GM18858 (cell line): ENCODE measurements at regions not wholly inside any gene's neighbourhood (a gene's known extent, or its start where the extent isn't known, plus 50 kb on each side); places are given as distances from the start of the nearest gene placed in this dataset.

ENCODE experiments used
- ATAC-seq: cut with Tn5 transposase; IDR thresholded peaks from one replicate; pipeline ENCODE4 v1.9.1; 2021; ENCODE audit not compliant: unreplicated experiment

DNA sequence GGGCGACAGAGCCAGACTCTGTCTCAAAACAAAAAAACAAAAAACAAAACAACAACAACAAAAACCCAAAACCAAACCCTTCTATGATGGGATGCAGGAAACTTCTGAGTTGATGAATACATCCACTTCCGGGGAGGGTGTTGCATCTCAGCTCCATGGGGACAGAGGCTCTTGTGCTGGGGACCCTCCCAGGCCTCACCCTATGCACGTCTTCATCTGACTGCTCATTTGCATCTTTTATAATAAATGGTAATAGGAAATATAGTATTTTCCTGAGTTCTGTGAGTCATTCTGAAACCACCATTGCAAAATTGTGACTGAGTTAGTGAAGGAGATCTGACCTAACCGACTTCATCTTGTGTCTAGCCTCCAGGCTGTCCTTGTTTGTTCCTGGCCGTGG lies 109.5 kb upstream of the SLC28A3 start:
- ATAC-seq = no peak

DNA sequence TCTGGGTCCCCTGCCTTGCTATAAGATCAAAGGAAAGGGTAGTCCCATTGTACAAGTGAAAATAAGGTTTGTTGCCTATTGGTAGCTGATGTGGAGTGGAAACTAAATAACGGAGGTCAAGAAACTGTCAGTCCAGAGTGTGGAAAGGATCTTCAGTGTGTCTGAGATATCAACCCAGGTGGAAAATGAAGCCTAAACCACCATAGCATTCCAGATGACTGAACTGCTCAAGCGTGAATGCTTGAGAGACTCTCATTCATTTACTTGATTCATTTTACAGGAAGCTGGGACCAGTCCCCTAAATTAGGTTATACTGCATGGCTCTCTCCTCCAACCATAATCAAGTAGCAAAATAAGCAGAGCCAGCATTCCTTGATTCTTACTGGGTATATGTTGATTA lies 116.0 kb upstream of the SLC28A3 start:
- ATAC-seq = no peak

DNA sequence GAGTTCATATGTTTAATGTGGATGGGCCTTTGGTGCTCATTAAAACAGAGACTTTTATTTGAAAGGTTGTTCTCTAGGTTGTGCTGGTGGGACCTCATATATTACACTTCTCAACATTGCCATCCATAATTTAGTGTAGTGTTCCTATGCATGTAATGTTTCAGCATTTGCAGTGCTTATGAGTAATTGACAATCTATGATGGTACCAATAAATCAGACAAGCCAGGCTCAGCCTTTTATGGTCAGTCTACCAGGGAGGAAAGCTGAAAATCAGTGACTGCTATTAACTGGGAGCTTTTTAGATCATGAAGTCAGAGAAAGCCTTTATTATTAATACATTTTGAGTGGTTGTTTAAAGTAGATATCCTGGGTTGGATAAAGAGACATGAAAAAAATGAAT lies 120.1 kb upstream of the SLC28A3 start:
- no peak for ATAC-seq

DNA sequence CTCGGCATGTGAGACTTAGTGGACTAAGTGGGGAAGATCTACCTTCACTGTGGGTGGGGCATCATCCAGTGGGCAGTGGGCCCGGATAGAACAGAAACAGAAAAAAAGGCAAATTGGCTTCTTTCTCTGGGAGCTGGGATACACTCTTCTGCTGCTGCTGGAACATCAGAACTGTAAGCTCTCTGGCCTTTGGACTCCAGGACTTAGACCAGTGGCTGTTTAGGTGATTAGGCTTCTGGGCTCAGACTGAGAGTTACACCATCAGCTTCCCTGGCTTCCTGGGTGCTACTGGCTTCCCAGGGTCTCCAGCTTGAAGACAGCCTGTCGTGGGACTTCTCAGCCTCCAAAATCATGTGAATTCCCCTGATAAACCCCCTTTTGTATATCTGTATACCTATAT lies 122.7 kb upstream of the SLC28A3 start:
- ATAC-seq = no peak

DNA sequence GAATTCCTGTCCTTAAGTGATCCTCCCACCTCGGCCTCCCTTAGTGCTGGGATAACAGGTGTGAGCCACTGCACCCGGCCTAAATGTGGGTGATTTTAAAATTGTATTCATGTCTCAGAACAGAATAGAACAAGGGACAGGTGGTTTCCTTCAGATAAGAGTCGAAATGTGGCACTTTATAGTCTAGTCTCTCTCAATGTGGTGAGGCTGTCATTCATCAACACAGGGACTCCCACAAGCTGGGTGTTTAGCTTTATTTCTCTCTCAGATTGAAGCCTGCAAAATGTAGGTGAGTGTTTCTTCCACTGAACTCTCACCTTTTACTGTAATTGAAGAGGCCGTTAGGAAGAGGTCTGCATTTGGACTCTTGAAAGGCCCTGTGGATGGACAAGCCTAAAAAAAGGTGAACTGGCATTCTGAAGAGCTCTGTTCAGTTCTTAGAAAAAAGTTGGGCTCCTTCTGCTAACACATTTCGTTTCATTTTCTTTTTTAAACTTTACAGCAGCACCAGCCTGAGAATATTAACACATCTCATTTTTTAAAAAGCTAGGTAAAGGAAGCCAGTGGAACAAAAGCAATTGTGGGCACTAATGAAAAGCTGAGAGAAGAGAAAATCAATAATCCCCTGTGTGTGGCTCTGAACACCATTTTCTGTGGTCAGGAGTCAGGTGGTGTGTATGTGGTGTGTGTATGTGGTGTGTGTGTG lies 126.2 kb upstream of the SLC28A3 start:
- ATAC-seq = no peak

DNA sequence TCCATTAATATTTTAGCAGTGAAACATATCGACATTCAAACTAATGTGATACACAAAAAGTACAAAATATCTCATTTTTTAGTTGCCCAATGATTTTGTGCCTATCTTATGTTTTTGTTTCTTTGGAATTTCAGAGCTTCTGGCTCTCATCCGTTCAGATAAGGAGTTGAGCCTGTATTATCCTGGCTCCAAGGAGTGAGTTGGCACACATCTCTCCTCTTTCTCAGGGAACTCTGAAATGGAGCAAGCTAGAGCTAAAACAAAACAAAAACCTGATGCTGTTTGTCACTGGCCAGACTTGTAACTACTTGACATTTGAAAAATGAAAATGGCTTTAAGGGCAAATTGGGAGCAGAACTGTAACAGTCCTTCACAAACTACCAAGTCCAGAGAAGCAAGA lies 131.3 kb upstream of the SLC28A3 start:
- no peak for ATAC-seq

DNA sequence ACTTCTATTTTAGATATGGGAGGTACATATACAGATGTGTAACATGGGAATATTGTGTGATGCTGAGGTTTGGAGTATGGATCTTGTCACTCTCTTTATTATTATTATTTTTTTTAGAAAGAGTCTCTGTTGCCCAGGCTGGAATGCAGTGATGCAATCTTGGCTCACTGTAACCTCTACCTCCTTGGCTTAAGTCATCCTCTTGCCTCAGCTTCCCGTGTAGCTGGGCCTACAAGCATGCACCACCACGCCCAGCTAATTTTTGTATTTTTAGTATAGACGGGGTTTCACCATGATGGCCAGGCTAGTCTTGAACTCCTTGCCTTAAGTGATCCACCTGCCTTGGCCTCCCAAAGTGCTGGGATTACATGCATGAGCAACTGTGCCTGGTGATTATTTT lies 138.4 kb upstream of the SLC28A3 start:
- no peak for ATAC-seq

DNA sequence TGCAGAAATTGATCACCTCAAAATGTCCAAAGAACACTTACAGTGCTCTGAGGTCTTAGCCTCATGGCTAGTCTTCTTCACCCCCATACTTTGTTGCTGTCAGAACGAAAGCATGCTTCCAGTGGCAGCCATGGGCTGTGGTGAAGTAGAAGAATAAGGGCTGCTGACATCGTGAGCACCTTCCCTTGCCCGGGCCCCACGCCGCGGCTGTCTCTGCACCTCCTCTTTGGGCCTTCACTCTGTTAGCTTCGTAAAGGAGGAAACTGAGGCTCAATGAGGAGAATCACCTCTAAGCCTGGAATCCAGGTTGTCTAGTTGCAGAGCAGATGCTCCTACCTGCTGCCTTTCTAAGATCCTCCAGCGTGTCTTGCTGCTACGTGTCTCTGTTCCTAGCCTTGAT lies 139.5 kb upstream of the SLC28A3 start:
- ATAC-seq = no peak

DNA sequence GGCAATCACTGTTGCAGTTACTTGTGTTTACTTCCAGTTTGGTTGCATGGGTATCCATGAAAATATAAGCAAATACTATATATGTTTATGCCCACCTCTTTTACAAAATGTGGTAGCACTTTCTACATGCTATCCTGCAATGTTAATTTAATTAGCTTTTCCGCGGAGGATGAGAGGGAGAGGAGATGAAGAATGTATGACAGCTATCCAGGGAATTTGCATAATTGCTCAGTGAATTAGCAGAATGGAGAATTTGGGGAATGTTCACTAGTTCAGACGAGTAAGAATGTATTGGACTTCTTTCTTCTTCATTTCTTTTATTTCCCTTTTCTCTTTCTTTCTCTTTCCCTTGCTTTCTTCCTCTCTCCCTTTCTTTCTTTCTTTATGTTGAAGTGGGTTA lies 140.7 kb upstream of the SLC28A3 start:
- no peak for ATAC-seq

DNA sequence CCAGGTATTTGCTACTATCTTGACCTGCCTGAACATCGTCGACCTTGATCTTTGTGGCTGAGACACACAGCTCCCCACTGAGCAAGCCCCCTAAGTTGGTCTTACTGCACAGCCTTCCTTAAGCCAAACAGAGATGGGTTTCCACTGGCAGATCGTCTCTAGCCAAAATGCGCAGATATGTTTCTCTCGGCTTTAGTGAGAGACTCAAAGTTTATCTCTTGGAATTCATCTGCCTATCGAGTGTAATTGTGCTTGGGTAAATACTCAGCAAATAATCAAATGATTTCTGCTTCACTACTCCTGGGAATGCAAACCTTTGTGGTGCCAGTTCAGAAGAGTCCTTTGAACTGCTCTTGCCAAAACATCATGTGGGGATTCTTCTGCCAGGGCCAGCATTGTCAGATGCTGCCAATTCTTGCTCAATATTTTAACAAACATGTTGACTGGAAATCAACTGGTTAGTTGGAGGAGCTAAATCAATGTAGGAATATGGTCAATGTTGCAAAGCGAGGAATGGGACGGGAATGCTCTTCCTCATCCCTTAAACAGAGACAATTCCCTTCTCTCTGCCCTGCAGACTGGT lies 141.2 kb upstream of the SLC28A3 start:
- ATAC-seq = no peak

DNA sequence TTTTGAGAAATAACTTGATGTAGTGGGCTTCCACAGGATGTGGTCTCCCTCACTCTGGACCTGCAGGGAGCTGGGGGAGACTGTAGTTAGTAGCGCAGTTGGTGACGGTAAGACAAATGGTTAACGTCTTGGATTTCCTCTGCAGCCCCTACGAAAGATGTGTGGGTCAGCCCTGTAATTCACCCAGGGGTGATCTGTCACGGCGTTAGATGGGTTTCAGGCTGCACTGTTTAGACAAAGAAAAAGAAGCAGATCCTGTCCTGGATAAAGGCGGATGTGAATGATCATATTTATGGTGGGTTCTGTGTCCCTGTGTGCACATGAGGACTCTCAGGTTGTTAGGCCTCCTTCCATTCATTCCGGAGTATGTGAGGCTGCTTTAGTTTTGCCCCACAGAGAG lies 142.0 kb upstream of the SLC28A3 start:
- no peak for ATAC-seq

DNA sequence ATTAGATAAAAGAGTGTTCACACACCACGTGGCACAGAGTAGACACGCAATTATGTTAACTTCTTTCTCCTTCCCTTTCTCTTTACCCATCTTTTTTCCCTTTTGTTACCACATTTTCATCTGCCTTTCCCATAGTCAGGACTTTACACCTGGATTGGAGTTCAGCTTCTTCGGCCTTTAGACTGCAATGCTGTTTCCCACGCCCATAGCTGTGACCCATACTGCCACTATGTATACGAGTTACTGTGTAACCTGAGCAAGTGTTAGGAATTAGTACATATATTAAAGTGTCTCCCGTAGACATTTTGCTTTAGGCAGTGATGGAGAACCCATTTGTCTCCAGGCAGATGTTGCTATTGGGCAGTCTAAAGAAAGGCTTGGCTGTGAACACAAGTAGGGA lies 143.6 kb upstream of the SLC28A3 start:
- ATAC-seq = no peak

DNA sequence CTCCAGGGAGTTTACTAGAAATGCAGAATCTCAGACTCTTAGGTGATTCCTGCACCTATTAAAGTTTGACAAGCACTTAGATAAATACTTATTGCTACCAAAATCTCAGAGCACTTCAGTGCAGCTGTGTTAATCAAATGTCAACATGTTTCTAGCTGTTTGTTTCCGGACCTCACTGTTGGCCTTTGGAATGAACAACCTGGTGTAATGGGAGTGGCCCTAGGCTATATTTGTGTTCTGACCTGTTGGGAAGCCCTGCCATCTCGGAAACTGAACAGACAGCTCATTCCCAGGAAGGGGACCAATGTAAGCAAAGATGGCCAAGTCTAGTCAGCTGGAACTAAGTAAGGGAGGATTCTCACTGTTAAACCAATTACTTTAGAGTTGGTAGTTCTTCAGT lies 145.0 kb upstream of the SLC28A3 start:
- ATAC-seq = no peak

DNA sequence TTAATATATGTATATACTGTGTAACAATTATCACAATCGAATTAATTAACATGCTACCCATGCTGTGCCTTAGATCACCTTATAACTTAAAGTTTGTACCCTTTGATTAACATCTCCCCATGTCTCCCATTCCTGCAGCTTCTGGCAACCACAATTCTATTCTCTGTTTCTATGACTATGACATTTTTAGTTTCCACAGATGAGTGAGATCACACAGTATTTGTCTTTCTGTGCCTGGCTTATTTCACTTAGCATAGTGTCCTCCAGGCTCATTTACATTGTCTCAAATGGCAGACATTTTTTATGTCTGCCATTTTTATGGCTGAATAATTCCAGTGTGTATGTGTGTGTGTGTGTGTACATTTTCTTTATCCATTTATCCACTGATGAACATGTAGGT lies 146.1 kb upstream of the SLC28A3 start:
- no peak for ATAC-seq

DNA sequence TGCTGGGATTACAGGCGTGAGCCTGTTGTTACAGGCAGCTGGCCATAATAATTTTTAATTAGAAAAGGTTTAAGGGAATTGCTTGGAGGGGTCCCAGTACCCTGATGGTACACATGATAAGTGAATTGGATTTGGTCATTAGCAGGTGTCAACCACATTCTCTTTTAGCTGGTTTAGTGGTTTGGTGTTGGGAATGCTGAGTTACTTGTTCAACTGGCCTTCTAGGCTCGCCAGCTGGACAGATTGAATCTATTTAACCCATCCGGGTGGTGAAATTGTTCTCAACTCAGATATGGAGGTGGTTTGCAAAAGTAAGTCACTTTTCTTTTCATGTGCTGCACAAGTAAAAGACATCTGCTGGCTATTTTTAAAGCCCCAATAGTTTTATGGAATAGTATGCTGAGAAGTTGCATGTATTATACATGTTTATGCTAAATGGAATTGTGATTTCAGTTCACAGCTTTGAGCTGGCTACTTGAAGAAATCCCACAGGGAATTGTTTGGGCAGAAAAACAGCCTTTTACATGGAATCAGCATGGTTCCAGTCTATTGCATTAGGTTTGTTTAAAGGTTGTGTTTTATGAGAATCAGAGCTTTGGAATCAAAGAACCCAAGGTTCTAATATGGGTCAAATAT lies 149.8 kb upstream of the SLC28A3 start:
- ATAC-seq = no peak

DNA sequence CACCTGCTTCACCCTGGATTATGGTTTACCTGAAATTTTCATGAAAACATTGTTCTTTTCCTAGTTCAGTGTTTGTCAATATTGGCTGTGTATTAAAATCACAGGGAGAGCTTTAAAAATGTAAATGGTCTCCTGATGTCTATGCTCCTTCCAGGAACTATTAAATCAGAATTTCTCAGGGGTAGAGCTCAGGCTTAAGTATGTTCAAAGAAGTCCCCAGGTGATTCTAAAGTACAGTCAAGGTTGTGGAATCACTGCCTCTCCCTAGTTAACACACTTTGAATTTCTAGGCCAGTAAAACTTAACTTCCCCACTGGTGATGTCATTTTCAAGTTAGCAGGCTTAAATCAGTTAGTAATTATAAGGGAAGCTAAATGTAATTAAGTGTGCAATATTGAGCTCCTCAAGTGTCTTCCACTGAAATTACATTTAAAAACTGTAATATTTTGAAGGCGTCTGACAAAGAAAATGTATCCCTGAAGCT lies 150.3 kb upstream of the SLC28A3 start:
- ATAC-seq = no peak

DNA sequence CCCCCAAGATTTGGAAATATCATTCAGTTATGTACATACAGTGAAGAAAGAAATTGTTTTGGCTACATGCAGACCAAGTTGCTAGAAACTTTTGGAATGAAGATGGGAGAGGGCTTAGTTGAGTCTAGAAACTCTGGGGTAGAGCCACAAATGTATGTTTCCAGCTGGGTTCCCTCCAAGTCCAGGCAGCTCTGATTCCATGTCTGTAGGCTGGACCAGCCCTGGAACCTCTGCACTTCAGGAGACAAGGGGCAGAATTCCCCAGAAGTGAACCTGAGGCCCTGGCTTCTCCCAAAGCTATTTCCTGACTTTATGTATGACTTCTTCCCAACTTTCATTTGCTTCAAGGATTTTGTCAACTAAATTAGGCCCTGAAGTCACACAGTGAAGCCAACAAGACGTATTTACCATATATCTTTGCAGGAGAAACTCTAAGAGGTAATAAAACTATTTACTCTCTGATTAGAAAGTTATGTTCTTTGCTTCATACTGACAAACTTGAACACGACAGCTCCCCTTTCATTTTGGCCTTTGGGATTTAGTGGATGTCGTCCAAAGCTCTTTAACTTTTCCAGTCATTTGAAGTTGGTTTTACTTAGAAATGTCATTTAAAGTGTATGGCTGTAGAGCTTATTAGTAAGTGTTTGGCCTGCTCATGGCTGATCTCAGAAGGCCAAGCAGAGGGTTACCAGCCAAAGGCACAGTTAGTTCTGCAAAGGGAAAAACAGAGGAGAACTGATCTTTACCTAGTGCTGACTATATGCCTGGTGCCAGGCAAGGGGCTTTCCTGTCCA lies 152.0 kb upstream of the SLC28A3 start:
- no peak for ATAC-seq

DNA sequence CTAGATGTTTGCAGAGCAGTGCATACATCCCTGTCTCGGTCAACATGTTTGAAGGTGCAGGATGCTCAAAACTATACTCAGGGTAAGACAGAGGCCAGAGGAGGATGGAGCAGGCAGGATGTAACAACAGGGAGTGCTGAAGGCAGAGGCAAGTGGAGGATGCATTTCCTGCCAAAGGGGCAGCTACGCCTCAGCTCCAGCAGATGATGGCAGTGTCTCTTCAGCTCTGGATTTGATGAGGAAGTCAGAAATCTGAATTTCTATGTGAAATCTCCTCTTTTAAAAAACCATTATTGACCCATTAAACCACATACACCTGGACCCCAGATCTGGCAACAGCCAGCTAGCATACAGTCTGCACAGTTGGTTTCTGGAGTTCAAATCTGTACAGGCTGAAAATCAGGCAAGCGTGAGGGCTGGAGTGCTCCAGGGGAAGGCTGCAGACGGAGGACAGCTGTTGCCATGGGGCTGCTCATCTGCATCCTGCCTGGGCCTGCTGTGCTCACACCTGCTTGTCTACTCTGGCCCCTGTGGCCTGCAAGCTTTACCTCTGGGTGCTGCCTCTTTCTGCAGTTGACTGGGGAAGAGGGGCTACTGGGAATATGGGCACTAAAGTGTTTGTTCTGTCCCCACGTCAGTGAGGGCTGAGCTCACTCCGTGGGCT lies 152.9 kb upstream of the SLC28A3 start:
- no peak for ATAC-seq

DNA sequence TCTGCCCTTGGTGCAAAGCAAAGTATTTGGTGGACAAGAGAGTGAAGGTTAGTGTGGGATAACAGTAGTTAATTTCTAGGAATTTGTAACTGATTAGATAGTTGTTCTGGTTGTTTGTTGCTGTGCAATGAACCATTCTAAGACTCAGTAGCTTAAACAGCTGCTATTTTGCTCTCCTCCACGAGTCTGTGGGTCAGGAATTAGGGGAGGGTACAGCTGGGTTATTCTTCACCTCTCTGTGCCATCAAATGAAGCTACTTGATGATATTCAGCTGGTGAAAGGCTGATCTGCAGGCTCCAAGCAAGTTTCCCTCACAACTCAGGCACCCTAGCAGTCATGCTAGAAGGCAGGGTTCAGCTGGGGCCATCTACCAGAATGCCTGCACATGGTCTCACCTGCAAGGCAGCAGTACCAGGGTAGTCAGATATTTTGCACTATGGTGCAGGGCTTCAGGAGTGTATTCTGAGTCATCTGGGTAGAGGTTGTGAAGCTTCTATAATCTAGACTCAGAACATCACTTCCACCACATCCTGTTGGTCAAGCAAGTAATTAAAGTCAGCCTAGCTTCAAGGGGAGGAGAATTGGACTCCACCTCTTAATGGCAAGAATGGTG lies 159.5 kb upstream of the SLC28A3 start:
- ATAC-seq = peak; percentile 97

DNA sequence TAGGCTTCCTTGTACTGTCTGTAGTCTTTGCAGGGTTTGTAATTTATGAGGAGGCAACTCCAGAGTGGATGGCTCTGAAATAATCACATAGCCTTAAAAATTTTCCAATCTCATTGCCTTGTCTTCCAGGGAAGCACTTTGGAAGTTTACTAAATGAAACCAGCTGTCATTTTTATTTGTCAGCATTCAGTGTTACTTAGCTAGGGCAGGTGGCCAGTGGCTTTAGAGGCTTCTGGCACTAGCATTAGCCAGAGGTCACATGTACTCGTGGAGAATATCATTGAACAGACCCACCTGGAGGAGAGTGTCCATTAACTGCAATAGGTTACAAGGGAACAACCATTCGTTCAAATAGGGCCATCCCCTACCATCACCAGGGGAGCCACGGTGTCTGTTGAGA lies 160.3 kb upstream of the SLC28A3 start:
- ATAC-seq = no peak

DNA sequence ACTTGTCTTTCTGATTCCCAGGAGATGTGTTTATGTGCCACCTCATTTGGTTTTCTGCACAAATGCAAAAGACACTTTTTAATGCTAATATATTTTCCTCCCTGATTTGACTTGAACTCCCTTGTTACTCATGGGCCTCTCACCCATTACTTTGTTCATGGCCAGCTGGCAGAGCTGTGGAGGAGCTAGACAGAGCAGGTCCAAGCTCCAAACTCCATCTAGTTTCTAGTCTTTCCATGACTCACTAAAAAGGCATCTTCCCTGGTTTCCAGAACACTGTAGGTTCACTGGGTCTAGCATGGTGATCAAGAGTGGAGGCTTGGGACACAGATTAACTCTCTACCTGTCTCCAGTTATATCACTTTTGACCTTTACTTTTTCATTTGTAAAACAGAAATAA lies 161.0 kb upstream of the SLC28A3 start:
- ATAC-seq = no peak
